ENCODE measurements at regions not wholly inside any gene's neighbourhood (a gene's known extent, or its start where the extent isn't known, plus 50 kb on each side); places are given as distances from the start of the nearest gene placed in this dataset.
A peak's percentile ranks its signal among the peaks of the same experiment; 100 is the strongest.

DNA sequence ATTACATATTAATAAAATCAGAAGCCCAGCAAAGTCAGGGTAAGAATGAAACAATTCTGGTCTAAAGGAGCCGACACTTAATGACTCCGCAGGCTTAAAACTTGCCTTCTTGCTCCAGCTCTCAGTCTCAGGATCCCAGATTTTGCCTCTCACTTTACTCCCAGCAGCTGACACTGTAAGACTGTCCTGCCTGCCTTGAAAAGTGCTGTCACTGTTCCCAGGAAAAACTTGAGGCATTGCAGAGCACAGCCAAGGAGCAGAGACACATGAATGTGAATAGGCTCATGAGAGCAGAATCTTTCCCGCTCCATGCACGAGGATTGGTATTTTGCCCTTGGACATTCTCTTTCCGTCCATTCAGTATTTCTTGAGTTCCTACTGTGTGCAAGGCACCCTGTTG is 457.6 kb upstream of the ZFHX3 start:
- DNase-seq (ENCODE audit: low spot score) (no peak), ATAC-seq (no peak)
- Histone ChIP-seq H3K27me3 (ENCODE audit: insufficient read depth) (no peaks in the 10 kb centered on the region), H3K27ac (ENCODE audit: low read depth) (no peak overlapping the region), H3K4me3 (no peak overlapping the region), H4K20me1 (replicated peaks; ENCODE audit: insufficient read depth) (no peaks in the 10 kb centered on the region), H3K36me3 (ENCODE audit: insufficient read depth) (no peaks in the 10 kb centered on the region), H3K4me2 (no peak overlapping the region), H3F3A (replicated peaks; ENCODE audit: low read depth) (no peaks in the 10 kb centered on the region), H3K4me1 (ENCODE audit: insufficient read depth) (no peaks in the 10 kb centered on the region; the same call in 1 of the 2 replicates), H3K79me2 (replicated peaks; ENCODE audit: insufficient read depth) (no peaks in the 10 kb centered on the region), H3K9me2 (ENCODE audit: insufficient read depth) (no peaks in the 10 kb centered on the region), H2AFZ (peak overlapping the region; percentile 89; the same call in 1 of the 2 replicates)
- Mint-ChIP-seq H3K9me3 (no peaks in the 10 kb centered on the region; the same call in 2 of the 3 replicates), H3K36me3 (ENCODE audit: low read depth) (no peaks in the 10 kb centered on the region), H3K27me3 (ENCODE audit: insufficient read depth, low read depth, poor library complexity) (no peaks in the 10 kb centered on the region), H3K4me3 (no peak overlapping the region), H3K4me1 (peaks cover 17% of the 10 kb centered on the region), H3K27ac (no peak overlapping the region)
- TF ChIP-seq ZNF114 (CRISPR knock-in tag; IDR thresholded peaks at IDR 0.05) (no peak), EZH2phosphoT487 (IDR thresholded peaks at IDR 0.05; ENCODE audit: unreplicated experiment) (no peak), POLR2AphosphoS5 (IDR thresholded peaks at IDR 0.05; ENCODE audit: low read depth) (no peak), JUNB (IDR thresholded peaks at IDR 0.05; ENCODE audit: unreplicated experiment) (no peak), ZNF462 (CRISPR knock-in tag; IDR thresholded peaks at IDR 0.05) (no peak)
